H1 (cell line): ENCODE measurements at regions not wholly inside any gene's neighbourhood (a gene's known extent, or its start where the extent isn't known, plus 50 kb on each side); places are given as distances from the start of the nearest gene placed in this dataset.

Experiments
- CTCF ChIA-PET: fragments of 300-600 bp; sonication (Branson Sonifier 250); formaldehyde crosslinking; loops from one replicate; lab custom pipeline; 2021; ENCODE audit not compliant: partially characterized antibody; lab: Charles Lee
- POLR2A ChIA-PET: fragments of 300-600 bp; sonication (Branson Sonifier 250); formaldehyde crosslinking; loops from one replicate; lab custom pipeline; 2021; ENCODE audit warnings: inconsistent platforms; ENCODE audit not compliant: partially characterized antibody; lab: Charles Lee
- DNase-seq, 2 experiments: peaks; one replicate each; pipeline versions ENCODE4 v3.0.0 to v3.0.0-alpha.2; 2010 to 2022; ENCODE audit warnings: low spot score in 2 of 2, low read depth in 1 of 2, mixed read lengths in 1 of 2
- FAIRE-seq: peaks from 2 replicates; lab custom pipeline; 2011; peaks lifted over from hg19 to GRCh38; lab: Jason Lieb, UNC
- H2AFZ ChIP-seq: 2 replicates; pipeline ENCODE4 v1.8.1; 2012; ENCODE audit warnings: low read length, inconsistent platforms
- H2AK5ac ChIP-seq: 2 replicates; pipeline ENCODE4 v1.6.1; 2013; ENCODE audit warnings: low read depth, low read length
- H2BK120ac ChIP-seq: replicated peaks from 2 replicates; pipeline ENCODE3; 2013; ENCODE audit warnings: low read depth, low read length, inconsistent platforms
- H2BK12ac ChIP-seq: 2 replicates; pipeline ENCODE4 v1.6.1; 2013; ENCODE audit warnings: low read depth, low read length
- H2BK15ac ChIP-seq: 2 replicates; pipeline ENCODE4 v1.6.1; 2013; ENCODE audit warnings: low read length
- H2BK20ac ChIP-seq: 2 replicates; pipeline ENCODE4 v1.6.1; 2013; ENCODE audit warnings: low read length
- H2BK5ac ChIP-seq: 2 replicates; pipeline ENCODE4 v1.6.1; 2013; ENCODE audit warnings: low read depth, low read length
- H3K14ac ChIP-seq: 2 replicates; pipeline ENCODE4 v1.6.1; 2013; ENCODE audit warnings: inconsistent platforms; ENCODE audit not compliant: insufficient read length
- H3K18ac ChIP-seq: 2 replicates; pipeline ENCODE4 v1.6.1; 2013; ENCODE audit warnings: low read length; ENCODE audit errors: extremely low read depth
- H3K23ac ChIP-seq: 2 replicates; pipeline ENCODE4 v1.6.1; 2013; ENCODE audit warnings: inconsistent platforms; ENCODE audit not compliant: insufficient read length
- H3K23me2 ChIP-seq: 2 replicates; pipeline ENCODE4 v1.6.1; 2013; ENCODE audit warnings: low read depth, low read length
- H3K27ac ChIP-seq: 2 replicates; pipeline ENCODE4 v1.6.1; 2011; ENCODE audit warnings: low read depth, low read length, inconsistent platforms
- H3K27me3 ChIP-seq, 4 experiments: replicated peaks in 1 of 4; 1 replicate in 1 of 4; 2 replicates in 3 of 4; pipeline versions ENCODE4 v1.6.1 to v1.8.1; 2011 to 2013; ENCODE audit warnings: low read length in 3 of 4, mild to moderate bottlenecking in 3 of 4, inconsistent platforms in 2 of 4, mixed read lengths in 2 of 4, moderate library complexity in 1 of 4; ENCODE audit not compliant: control insufficient read depth in 3 of 4, insufficient read depth in 3 of 4; ENCODE audit errors: extremely low read depth in 1 of 4
- H3K36me3 ChIP-seq, 4 experiments: 2 replicates each; pipeline versions ENCODE4 v1.6.1 to v1.8.1; 2011 to 2013; ENCODE audit warnings: mild to moderate bottlenecking in 4 of 4, low read length in 3 of 4, moderate library complexity in 2 of 4, control low read depth in 1 of 4, inconsistent platforms in 1 of 4; ENCODE audit not compliant: insufficient read depth in 4 of 4, control insufficient read depth in 2 of 4
- H3K4ac ChIP-seq: replicated peaks from 2 replicates; pipeline ENCODE3; 2013; ENCODE audit warnings: low read length, low read depth, mixed read lengths, inconsistent platforms; ENCODE audit not compliant: insufficient read length
- H3K4me1 ChIP-seq, 4 experiments: replicated peaks in 1 of 4; 1 replicate in 1 of 4; 2 replicates in 3 of 4; pipeline versions ENCODE4 v1.6.1 to v1.8.1; 2011 to 2013; ENCODE audit warnings: low read length in 3 of 4, inconsistent platforms in 2 of 4, mixed read lengths in 1 of 4; ENCODE audit not compliant: insufficient read depth in 4 of 4, control insufficient read depth in 3 of 4
- H3K4me2 ChIP-seq, 2 experiments: 2 replicates each; pipeline versions ENCODE4 v1.6.1 to v1.8.1; 2011 to 2013; ENCODE audit warnings: low read depth in 2 of 2, low read length in 2 of 2, control low read depth in 1 of 2, inconsistent platforms in 1 of 2, mild to moderate bottlenecking in 1 of 2; ENCODE audit not compliant: insufficient read depth in 1 of 2
- H3K4me3 ChIP-seq, 4 experiments: fragments of 200-600, 300-600 bp in 1 of 4; sonication (generic), shearing (Covaris generic), sonication (Bioruptor Twin) in 1 of 4; 2 replicates each; pipeline versions ENCODE4 v1.5.1 to v1.8.1; 2011 to 2016; ENCODE audit warnings: low read length in 4 of 4, low read depth in 3 of 4, control low read depth in 2 of 4, inconsistent platforms in 2 of 4, mild to moderate bottlenecking in 2 of 4, mixed read lengths in 1 of 4, moderate library complexity in 1 of 4; ENCODE audit not compliant: insufficient read depth in 2 of 4; ENCODE audit errors: extremely low read depth in 1 of 4
- H3K56ac ChIP-seq: replicated peaks from 2 replicates; pipeline ENCODE3; 2013; ENCODE audit warnings: low read depth, mild to moderate bottlenecking, mixed read lengths, low read length, inconsistent platforms; ENCODE audit not compliant: insufficient read length
- H3K79me1 ChIP-seq: 2 replicates; pipeline ENCODE4 v1.6.1; 2013; ENCODE audit warnings: low read depth, low read length, control low read depth
- H3K79me2 ChIP-seq, 2 experiments: 2 replicates each; pipeline versions ENCODE4 v1.6.1 to v1.8.1; 2012 to 2013; ENCODE audit warnings: low read length in 2 of 2, mild to moderate bottlenecking in 2 of 2, inconsistent platforms in 1 of 2; ENCODE audit not compliant: insufficient read depth in 2 of 2, control insufficient read depth in 1 of 2
- H3K9ac ChIP-seq, 4 experiments: replicated peaks in 1 of 4; 1 replicate in 1 of 4; 2 replicates in 3 of 4; pipeline versions ENCODE4 v1.6.1 to v1.8.1; 2011 to 2013; ENCODE audit warnings: low read depth in 3 of 4, low read length in 3 of 4, control low read depth in 2 of 4, mild to moderate bottlenecking in 2 of 4, moderate library complexity in 2 of 4, inconsistent platforms in 1 of 4; ENCODE audit errors: extremely low read depth in 1 of 4
- H3K9me3 ChIP-seq, 2 experiments: 2 replicates each; pipeline versions ENCODE4 v1.6.1 to v1.8.1; 2012 to 2013; ENCODE audit warnings: mild to moderate bottlenecking in 2 of 2, moderate library complexity in 2 of 2, control low read depth in 1 of 2, inconsistent platforms in 1 of 2, low read depth in 1 of 2, low read length in 1 of 2, mixed read lengths in 1 of 2; ENCODE audit not compliant: insufficient read depth in 2 of 2
- H4K20me1 ChIP-seq, 2 experiments: replicated peaks in 1 of 2; 2 replicates each; pipeline versions ENCODE3 to v1.8.1; 2011 to 2013; ENCODE audit warnings: inconsistent platforms in 2 of 2, low read length in 2 of 2, mild to moderate bottlenecking in 1 of 2; ENCODE audit not compliant: insufficient read depth in 2 of 2, control insufficient read depth in 1 of 2
- H4K5ac ChIP-seq: 2 replicates; pipeline ENCODE4 v1.6.1; 2013; ENCODE audit warnings: low read length, low read depth, mixed read lengths, inconsistent platforms; ENCODE audit not compliant: insufficient read length
- H4K8ac ChIP-seq: 2 replicates; pipeline ENCODE4 v1.8.0; 2013; ENCODE audit warnings: mild to moderate bottlenecking, moderate library complexity, low read length, inconsistent platforms; ENCODE audit not compliant: insufficient read depth; ENCODE audit errors: extremely low read depth
- H4K91ac ChIP-seq: replicated peaks from 2 replicates; pipeline ENCODE3; 2013; ENCODE audit warnings: low read length, mixed read lengths, inconsistent platforms; ENCODE audit not compliant: insufficient read length
- ATF3 ChIP-seq: IDR thresholded peaks from 2 replicates; pipeline ENCODE4 v1.6.1; 2011; ENCODE audit warnings: low read depth, mild to moderate bottlenecking, low read length; ENCODE audit not compliant: insufficient read depth
- BRCA1 ChIP-seq: IDR thresholded peaks from 2 replicates; pipeline ENCODE4 v1.6.1; 2012; ENCODE audit warnings: low read depth, low read length, improper control_type of control experiment
- CBX5 ChIP-seq: fragments of 300-800, 300-1000 bp; sonication (generic); IDR thresholded peaks from 2 replicates; pipeline ENCODE4 v1.7.1; 2016; ENCODE audit warnings: antibody characterized with exemption, low read length, low read depth
- CEBPB ChIP-seq: IDR thresholded peaks from 2 replicates; pipeline ENCODE4 v1.6.1; 2012; ENCODE audit warnings: low read depth, low read length
- CHD2 ChIP-seq: IDR thresholded peaks from 2 replicates; pipeline ENCODE4 v1.6.1; 2012; ENCODE audit warnings: low read length, improper control_type of control experiment
- CREB1 ChIP-seq: IDR thresholded peaks from 2 replicates; pipeline ENCODE4 v1.6.1; 2012; ENCODE audit warnings: inconsistent platforms
- GTF2F1 ChIP-seq: IDR thresholded peaks from 2 replicates; pipeline ENCODE4 v1.6.1; 2012; ENCODE audit warnings: low read depth, low read length, improper control_type of control experiment, borderline replicate concordance
- HDAC6 ChIP-seq: IDR thresholded peaks from one replicate; pipeline ENCODE4 v1.7.1; 2012; ENCODE audit warnings: low read depth, mild to moderate bottlenecking, inconsistent platforms, low read length, moderate library complexity
- KDM5A ChIP-seq: fragments of 200-600 bp; IDR thresholded peaks from 2 replicates; pipeline ENCODE4 v1.7.1; 2012; ENCODE audit warnings: mild to moderate bottlenecking, low read length, inconsistent platforms, mixed read lengths
- MAX ChIP-seq: IDR thresholded peaks from 2 replicates; pipeline ENCODE4 v1.6.1; 2012; ENCODE audit warnings: inconsistent platforms
- POLR2AphosphoS5 ChIP-seq: IDR thresholded peaks from 2 replicates; pipeline ENCODE4 v1.6.1; 2011; ENCODE audit warnings: low read depth, low read length
- SAP30 ChIP-seq: fragments of 300-600 bp; sonication (generic); IDR thresholded peaks from 2 replicates; pipeline ENCODE4 v1.7.1; 2012; ENCODE audit warnings: low read length, moderate library complexity, mild to moderate bottlenecking, inconsistent platforms; ENCODE audit not compliant: insufficient read depth, insufficient replicate concordance
- SP2 ChIP-seq: IDR thresholded peaks from 2 replicates; pipeline ENCODE4 v1.6.1; 2012; ENCODE audit warnings: mild to moderate bottlenecking, low read length, inconsistent platforms
- ZNF274 ChIP-seq: IDR thresholded peaks from 2 replicates; pipeline ENCODE4 v1.7.0; 2012; ENCODE audit warnings: low read length, borderline replicate concordance; ENCODE audit errors: extremely low read depth
- WGBS, 2 experiments: shearing (Covaris generic) in 1 of 2; methylation state at CpG; one replicate each; pipeline versions ENCODE4 v1.1.6 to v1.1.7; 2013 to 2015; ENCODE audit warnings: low lambda C conversion rate in 2 of 2, mixed read lengths in 2 of 2, inconsistent platforms in 1 of 2, low coverage in 1 of 2, missing lambda C conversion rate in 1 of 2; ENCODE audit not compliant: insufficient replicate concordance in 2 of 2, insufficient coverage in 1 of 2, insufficient read length in 1 of 2; ENCODE audit errors: extremely low coverage in 1 of 2, missing lambda C conversion rate in 1 of 2; 5-methylcytosine and 5-hydroxymethylcytosine counted together

GRCh38 chr2:225738735-225739134 lies 339.2 kb downstream of the NYAP2 start:
- H3K79me2 ChIP-seq: no peaks in the 10 kb centered on the region
- H3K4me1 ChIP-seq: no peaks in the 10 kb centered on the region
- H2BK12ac ChIP-seq: no peak overlapping the region
- DNase-seq: no peak
- no peak overlapping the region for H4K8ac ChIP-seq
- no peak overlapping the region for H3K14ac ChIP-seq
- FAIRE-seq: no peak
- no peaks in the 10 kb centered on the region for H3K79me1 ChIP-seq
- H3K9me3 ChIP-seq: no peaks in the 10 kb centered on the region
- no peak overlapping the region for H2AFZ ChIP-seq
- no peak overlapping the region for H3K27ac ChIP-seq
- no peak overlapping the region for H3K9ac ChIP-seq
- WGBS, 2 experiments: 95% methylated on average over 1 of the region's 1 CpG; no CpG with 5 or more reads in 1 of the 2 experiments
- no peak overlapping the region for H2BK20ac ChIP-seq
- no peak overlapping the region for H2BK5ac ChIP-seq
- TF ChIP-seq CHD2 (no peak), SP2 (no peak), CEBPB (no peak), CREB1 (no peak), ZNF274 (no peak), KDM5A (no peak), MAX (no peak), CBX5 (no peak), HDAC6 (no peak), POLR2AphosphoS5 (no peak), GTF2F1 (no peak), BRCA1 (no peak), ATF3 (no peak), SAP30 (no peak)
- H3K23ac ChIP-seq: no peak overlapping the region
- no peak overlapping the region for H4K91ac ChIP-seq
- no peaks in the 10 kb centered on the region for H3K36me3 ChIP-seq
- ChIA-PET CTCF (no interaction called here), POLR2A (no interaction called here)
- H4K5ac ChIP-seq: no peak overlapping the region
- no peak overlapping the region for H2BK15ac ChIP-seq
- H4K20me1 ChIP-seq: no peaks in the 10 kb centered on the region
- no peak overlapping the region for H2BK120ac ChIP-seq
- H3K4me2 ChIP-seq: no peak overlapping the region
- peaks cover 0 to 1% (median 0%) of the 10 kb centered on the region in 4 experiments; a peak in 1 of 7 replicates for H3K27me3 ChIP-seq
- no peak overlapping the region for H2AK5ac ChIP-seq
- no peak overlapping the region for H3K4me3 ChIP-seq
- H3K23me2 ChIP-seq: no peaks in the 10 kb centered on the region
- no peak overlapping the region for H3K18ac ChIP-seq
- no peak overlapping the region for H3K4ac ChIP-seq
- H3K56ac ChIP-seq: no peak overlapping the region
